ENCODE measurements at regions not wholly inside any gene's neighbourhood (a gene's known extent, or its start where the extent isn't known, plus 50 kb on each side); places are given as distances from the start of the nearest gene placed in this dataset.

DNA sequence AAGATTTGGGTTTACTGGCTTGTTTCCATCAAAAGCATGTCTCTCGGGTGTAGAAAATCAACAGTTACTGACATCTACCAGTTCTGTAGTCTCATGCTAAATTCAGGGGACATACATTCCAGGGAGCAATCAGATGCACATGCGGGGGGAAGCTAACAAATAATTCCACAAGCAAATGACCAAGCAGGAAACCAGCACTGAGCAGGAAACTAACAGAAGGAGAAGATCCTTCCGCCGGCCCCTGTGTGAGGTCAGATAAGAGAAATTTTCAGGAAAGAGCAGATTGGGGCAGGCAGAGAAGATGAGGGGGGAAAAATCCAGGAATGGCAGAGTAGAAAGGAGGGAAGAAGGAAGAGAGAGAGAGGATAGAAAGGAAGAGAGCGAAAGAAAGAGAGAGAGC is 127.6 kb upstream of the TMCC3 start:
- no peak for DNase-seq

GRCh38 chr12:94775710-94776109 is 125.4 kb upstream of the TMCC3 start:
- no peak for DNase-seq

- no peak for DNase-seq
Observed at GRCh38 chr12:94771741-94772140, 121.4 kb upstream of the TMCC3 start.

DNA sequence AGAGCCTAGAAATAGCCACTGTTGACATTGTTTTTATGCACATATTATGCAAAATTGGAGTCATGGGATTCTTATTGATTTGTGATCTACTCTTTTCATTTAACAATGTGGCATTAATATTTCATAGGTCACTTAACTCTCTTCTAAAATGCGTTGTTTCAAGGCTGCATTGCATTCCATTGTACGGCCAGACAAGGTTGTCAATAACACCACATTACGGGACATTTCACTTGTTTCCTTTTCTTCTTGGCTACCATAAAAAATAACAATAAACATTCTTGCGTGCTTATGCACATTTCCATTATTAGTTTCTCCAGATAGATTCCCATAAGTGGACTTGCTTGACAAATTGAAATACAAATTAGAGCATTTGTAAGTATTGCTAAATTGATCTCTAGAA is 120.8 kb upstream of the TMCC3 start:
- no peak for DNase-seq

- no peak for DNase-seq
Observed at GRCh38 chr12:94770791-94771190, 120.4 kb upstream of the TMCC3 start.

- no peak for DNase-seq
Observed at GRCh38 chr12:94769776-94770759, 119.7 kb upstream of the TMCC3 start.

DNA sequence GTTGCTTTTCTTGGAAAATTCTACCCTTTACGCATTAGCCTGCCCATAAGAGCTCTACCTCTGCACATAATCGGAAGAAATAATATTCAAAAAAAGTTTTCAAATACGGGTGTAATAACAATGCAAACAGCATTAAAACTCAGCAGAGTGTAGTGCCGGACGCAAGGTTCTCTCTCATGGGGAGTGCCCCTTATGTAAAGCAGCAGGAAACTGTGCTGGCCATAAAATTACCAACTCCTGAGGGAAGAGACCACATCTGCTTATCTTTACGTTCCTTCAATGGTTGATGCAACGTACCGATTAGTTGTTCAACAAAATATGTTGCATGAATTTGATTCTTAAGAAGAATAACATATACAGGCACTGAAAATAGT is 118.7 kb upstream of the TMCC3 start:
- no peak for DNase-seq

DNA sequence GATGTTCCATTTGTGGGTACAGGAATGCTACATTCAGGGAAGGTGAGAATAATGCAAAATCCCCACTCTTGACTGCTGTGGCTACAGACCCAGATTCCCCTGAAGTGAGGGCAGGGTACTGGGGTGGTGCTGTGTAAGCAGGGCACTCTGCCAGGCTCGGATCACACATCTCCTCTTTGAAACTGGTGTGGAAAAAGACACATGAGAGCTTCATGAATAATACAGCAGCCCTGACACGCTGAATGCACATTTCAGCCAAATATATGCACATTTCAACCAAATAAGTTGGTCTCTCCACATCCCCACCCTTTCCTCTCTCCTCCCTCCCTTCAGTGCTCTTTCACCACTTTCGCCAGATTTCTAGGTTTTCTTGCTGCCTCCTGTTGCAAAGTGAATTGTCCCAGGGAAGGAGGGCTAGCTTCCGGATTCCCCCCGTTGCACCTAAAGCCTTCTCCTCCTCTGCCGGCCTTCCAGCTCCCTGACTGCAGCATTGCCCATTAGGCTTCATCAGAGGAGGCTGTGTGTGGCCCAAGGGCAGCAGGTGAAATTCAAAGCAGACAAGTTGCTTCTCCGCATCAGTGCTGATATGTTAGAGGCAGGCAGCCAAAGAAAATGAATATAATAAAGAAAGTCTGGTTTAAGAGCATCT is 118.2 kb upstream of the TMCC3 start:
- DNase-seq: no peak

DNA sequence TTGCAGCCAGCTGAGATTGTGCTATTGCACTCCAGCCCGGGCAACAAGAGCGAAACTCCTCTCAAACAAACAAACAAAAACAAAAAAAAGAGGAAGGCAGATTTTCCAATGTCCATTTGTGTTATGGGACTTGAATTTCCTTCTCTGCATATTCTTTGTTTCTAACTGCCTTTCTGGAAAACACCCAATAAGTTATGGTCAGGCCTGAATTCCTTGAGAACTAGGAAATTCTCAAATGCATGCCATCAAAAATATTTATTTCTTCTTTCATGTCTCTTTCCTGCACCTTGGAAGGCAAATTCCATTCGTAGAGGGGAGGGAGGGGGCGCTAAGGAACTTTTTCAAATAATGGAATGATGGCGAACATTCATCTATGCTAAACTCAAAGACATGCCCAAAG is 117.6 kb upstream of the TMCC3 start:
- no peak for DNase-seq

- DNase-seq: no peak
Observed at GRCh38 chr12:94766397-94766796, 116.0 kb upstream of the TMCC3 start.

DNA sequence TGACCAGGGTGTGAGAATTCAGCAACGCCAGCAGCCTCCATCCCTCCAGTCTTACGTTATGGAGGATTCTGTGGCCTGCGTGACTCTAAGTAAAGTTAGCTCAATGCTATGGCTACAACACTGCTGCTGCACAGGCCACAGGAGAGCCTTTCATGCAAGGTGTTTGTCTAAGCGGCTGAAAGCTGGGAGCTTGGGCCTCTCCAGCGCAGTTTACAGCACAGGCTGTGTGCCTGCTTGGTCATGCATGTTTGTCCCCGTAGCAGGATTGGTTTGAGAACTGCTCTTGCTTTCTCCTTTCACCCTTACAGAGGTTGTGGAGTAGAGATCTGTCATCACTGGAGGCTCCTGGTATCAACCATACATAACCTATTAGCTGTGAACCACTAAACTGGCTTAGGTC is 113.1 kb upstream of the TMCC3 start:
- DNase-seq: no peak

GRCh38 chr12:94762943-94763342 is 112.6 kb upstream of the TMCC3 start:
- DNase-seq: no peak

DNA sequence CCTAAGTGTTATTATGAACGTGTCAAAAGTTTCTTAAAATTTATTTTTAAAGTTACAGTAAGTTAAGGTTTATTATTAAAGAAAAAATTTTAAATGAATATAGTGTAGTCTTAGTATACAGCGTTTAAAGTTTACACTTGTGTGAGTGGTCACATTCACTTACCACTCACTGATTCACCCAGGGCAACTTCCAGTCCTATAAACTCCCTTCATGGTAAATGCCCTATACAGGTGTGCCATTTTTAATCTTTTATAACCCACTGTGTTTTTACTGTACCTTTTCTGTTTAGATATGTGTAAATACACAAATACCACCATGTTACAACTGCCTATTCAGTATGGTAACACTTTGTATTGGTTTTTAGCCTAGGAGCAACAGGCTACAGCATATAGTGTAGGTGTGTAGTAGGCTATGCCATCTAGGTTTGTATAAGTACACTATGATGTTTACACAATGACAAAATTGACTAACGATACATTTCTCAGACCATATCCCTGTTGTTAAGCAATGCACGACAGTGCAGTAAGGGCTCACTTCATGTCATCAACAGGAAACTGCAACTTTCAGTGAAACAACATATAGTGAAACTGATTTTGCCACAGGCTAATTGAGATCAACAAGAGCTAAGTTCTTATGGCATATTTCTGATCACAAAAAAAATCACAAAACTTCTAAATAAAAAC is 112.0 kb upstream of the TMCC3 start:
- no peak for DNase-seq

DNA sequence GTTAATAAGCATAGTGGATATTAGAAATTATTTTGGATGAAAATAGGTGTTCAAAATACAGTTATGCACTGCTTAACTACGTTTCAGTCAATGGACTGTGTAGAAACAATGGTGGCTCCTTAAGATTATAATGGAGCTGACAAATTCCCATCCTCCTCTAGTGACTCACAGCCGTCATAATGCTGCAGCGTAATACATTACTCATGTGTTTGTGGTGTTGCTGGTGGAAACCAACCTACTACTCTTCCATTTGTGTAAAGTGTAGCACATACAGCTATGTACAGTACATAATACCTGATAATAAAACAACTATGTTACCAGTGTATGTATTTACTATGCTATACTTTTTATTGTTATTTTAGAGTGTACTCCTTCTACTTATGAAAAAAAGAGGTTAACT is 111.2 kb upstream of the TMCC3 start:
- DNase-seq: no peak

DNA sequence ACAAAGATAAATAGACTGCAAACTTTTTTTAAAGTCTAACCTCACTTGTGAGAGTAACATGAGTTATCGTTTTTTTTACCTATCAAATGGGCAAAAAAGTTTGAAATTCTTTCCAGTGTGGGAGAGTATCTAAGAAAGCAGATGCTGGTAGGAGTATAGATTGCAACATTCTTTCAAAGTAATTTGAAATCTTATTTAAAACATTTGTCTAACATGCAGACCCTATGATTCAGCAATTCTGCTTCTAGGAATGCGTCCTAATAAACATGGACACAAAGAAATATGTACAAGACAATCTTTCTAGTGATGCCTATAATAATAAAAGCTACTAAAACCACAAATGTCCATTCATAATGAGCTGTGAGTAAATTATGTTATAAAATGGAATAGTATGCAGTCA is 110.4 kb upstream of the TMCC3 start:
- no peak for DNase-seq

DNA sequence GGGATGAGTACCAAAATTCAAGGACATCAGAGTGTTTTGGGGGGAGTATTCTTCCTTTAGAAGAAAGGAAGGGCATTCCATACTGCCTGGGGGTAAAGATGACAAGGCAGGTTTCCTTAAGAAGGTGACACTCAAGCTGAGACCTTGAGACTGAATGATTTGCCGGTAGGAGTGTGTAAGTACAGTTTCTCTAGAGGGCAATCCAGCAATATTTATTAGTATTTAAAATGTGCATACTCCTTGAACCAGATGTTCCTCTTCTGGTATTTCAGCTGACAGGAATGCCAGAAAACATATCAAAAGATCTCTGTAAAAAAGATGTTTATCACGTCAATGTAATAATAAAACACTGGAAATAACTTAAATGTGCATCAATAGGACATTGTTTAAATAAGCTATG is 106.4 kb upstream of the TMCC3 start:
- DNase-seq: no peak

- DNase-seq: no peak
Observed at GRCh38 chr12:94755598-94755997, 105.2 kb upstream of the TMCC3 start.

- DNase-seq: no peak
Observed at GRCh38 chr12:94754653-94755052, 104.3 kb upstream of the TMCC3 start.

- no peak for DNase-seq
Observed at GRCh38 chr12:94753036-94753679, 102.8 kb upstream of the TMCC3 start.

DNA sequence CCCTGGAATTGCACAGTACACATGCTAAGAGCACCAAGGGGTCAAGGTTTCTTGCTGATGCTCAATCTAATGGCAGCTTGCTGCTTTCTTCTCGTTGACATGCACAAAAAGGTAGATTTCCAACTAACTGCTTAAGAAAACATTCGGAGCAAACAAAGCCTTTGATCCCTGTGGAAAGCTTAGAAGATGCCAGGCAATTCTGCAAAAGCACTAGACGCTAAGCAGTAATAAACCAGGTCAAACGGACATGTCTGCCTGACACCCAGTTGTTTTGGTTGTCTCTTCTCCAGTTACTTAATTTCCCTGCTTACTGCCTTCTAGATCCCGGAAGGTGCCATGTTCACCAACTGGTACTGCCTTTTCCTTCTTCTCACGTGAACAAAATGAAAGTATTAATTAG is 100.5 kb upstream of the TMCC3 start:
- DNase-seq: no peak

GRCh38 chr12:94749890-94750289 is 99.5 kb upstream of the TMCC3 start:
- no peak for DNase-seq

GRCh38 chr12:94749455-94749854 is 99.1 kb upstream of the TMCC3 start:
- no peak for DNase-seq

DNA sequence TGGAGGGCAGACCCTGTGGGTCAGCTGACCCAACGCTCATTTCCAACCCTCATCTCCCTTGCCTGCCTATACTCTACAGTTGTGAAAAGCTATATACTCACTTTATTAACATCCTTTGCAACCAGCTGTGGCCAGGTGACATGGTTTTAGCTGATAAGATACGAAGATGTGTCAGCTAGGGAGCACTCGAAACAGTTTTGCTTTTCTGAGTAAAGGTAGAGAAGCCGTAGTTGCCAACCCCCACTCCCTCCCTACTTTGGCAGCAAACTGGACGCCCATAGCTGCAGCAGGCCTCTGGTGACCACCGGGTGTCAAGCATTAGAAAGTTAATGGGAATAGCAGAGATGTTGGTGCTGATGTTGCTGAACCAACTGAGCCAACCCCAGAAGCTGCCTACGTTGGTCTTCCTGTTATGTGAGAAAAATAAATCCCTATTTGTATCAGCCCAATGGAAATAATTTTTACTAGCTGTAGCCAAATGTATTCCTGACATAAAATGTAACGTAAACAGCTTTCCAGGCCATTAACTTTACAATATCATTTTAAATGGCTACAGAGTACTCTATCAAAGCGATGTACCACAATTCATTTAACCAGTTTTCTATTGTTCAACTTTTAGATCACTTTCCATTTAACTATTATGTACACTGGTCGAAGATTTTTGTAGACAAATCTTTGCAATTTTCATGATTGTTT is 98.5 kb upstream of the TMCC3 start:
- DNase-seq: no peak
